ENCODE measurements at regions not wholly inside any gene's neighbourhood (a gene's known extent, or its start where the extent isn't known, plus 50 kb on each side); places are given as distances from the start of the nearest gene placed in this dataset.

- H3K27ac ChIP-seq = no peak overlapping the region
- peak; percentile 46 for TF ChIP-seq CTCF (IDR thresholded peaks at IDR 0.05)
- no peak overlapping the region for H3K4me3 ChIP-seq
- DNase-seq (ENCODE audit: low spot score) = no peak
Measured at GRCh38 chr5:39714036-39714698, 289.4 kb upstream of the DAB2 start.

- H3K27ac ChIP-seq = no peak overlapping the region
- H3K4me3 ChIP-seq = no peak overlapping the region
- no peak for TF ChIP-seq CTCF (IDR thresholded peaks at IDR 0.05)
- DNase-seq (ENCODE audit: low spot score) = no peak
Measured at GRCh38 chr5:39713250-39713916, 288.6 kb upstream of the DAB2 start.

GRCh38 chr5:39712316-39713249 is 287.8 kb upstream of the DAB2 start:
- H3K27ac ChIP-seq = no peak overlapping the region
- no peak overlapping the region for H3K4me3 ChIP-seq
- no peak for DNase-seq (ENCODE audit: low spot score)
- no peak for TF ChIP-seq CTCF (IDR thresholded peaks at IDR 0.05)

GRCh38 chr5:39711821-39712220 is 287.0 kb upstream of the DAB2 start:
- DNase-seq (ENCODE audit: low spot score) = no peak
- TF ChIP-seq CTCF (IDR thresholded peaks at IDR 0.05) = no peak
- H3K4me3 ChIP-seq = no peak overlapping the region

GRCh38 chr5:39709032-39709431 is 284.3 kb upstream of the DAB2 start:
- Histone ChIP-seq H3K4me3 (no peak overlapping the region), H3K27ac (no peak overlapping the region)
- TF ChIP-seq CTCF (IDR thresholded peaks at IDR 0.05) = no peak
- no peak for DNase-seq (ENCODE audit: low spot score)

More at GRCh38 chr5:39711821-39712220, 287.0 kb upstream of the DAB2 start:
- no peak overlapping the region for H3K27ac ChIP-seq

GRCh38 chr5:39702928-39703327 is 278.1 kb upstream of the DAB2 start:
- DNase-seq (ENCODE audit: low spot score) = no peak
- Histone ChIP-seq H3K4me3 (no peak overlapping the region), H3K27ac (no peak overlapping the region)
- no peak for TF ChIP-seq CTCF (IDR thresholded peaks at IDR 0.05)

Measured in coronary artery (tissue), 2 donors.